ENCODE measurements at regions not wholly inside any gene's neighbourhood (a gene's known extent, or its start where the extent isn't known, plus 50 kb on each side); places are given as distances from the start of the nearest gene placed in this dataset.

GRCh38 chr15:39302936-39303335, 277.9 kb upstream of the THBS1 start (continued):
- TF ChIP-seq, protein P1, sequence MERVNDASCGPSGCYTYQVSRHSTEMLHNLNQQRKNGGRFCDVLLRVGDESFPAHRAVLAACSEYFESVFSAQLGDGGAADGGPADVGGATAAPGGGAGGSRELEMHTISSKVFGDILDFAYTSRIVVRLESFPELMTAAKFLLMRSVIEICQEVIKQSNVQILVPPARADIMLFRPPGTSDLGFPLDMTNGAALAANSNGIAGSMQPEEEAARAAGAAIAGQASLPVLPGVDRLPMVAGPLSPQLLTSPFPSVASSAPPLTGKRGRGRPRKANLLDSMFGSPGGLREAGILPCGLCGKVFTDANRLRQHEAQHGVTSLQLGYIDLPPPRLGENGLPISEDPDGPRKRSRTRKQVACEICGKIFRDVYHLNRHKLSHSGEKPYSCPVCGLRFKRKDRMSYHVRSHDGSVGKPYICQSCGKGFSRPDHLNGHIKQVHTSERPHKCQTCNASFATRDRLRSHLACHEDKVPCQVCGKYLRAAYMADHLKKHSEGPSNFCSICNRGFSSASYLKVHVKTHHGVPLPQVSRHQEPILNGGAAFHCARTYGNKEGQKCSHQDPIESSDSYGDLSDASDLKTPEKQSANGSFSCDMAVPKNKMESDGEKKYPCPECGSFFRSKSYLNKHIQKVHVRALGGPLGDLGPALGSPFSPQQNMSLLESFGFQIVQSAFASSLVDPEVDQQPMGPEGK (CRISPR knock-in tag; IDR thresholded peaks at IDR 0.05; ENCODE audit: borderline replicate concordance) = no peak
- no peak for TF ChIP-seq ZC3H10 (CRISPR knock-in tag; IDR thresholded peaks at IDR 0.05)
- TF ChIP-seq ZNF8 (CRISPR knock-in tag; IDR thresholded peaks at IDR 0.05) = no peak
- TF ChIP-seq TCF4 (CRISPR knock-in tag; IDR thresholded peaks at IDR 0.05; ENCODE audit: borderline replicate concordance) = no peak

DNA sequence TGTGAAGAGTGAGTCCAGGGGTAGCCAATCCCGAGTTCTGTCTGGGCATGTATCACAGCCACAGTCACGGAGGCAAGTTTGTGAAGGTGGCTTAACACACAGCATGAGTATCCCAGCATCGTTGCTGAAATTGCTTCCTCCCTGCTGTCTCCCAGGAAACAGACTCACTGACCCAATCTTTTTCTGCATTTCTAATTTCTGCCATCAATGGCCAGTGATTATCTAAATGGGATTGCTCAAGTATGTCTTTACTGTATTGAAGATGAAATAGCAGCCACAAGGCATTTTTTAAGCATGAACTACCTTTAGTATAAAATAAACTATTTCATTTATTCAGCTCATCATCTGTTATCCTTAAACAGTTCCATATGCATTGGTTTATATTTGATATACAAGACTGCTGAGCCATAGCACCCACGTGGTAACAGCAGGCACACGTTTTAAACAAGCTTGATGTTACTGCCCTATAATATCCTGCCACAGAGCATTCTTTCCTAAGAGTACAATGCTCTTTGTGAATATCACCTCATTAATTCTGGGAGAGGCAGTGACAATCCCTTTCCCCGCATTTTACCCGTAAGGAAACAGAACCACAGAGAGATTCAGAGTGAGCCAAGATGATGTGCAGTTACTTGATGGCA, 276.6 kb upstream of the THBS1 start:
- peak; percentile 86 for ATAC-seq
- TF ChIP-seq ISL1 (CRISPR knock-in tag; IDR thresholded peaks at IDR 0.05) = no peak
- no peak for TF ChIP-seq ZNF70 (CRISPR knock-in tag; IDR thresholded peaks at IDR 0.05)
- no peak for TF ChIP-seq OSR1 (CRISPR knock-in tag; IDR thresholded peaks at IDR 0.05)
- TF ChIP-seq, protein P2, sequence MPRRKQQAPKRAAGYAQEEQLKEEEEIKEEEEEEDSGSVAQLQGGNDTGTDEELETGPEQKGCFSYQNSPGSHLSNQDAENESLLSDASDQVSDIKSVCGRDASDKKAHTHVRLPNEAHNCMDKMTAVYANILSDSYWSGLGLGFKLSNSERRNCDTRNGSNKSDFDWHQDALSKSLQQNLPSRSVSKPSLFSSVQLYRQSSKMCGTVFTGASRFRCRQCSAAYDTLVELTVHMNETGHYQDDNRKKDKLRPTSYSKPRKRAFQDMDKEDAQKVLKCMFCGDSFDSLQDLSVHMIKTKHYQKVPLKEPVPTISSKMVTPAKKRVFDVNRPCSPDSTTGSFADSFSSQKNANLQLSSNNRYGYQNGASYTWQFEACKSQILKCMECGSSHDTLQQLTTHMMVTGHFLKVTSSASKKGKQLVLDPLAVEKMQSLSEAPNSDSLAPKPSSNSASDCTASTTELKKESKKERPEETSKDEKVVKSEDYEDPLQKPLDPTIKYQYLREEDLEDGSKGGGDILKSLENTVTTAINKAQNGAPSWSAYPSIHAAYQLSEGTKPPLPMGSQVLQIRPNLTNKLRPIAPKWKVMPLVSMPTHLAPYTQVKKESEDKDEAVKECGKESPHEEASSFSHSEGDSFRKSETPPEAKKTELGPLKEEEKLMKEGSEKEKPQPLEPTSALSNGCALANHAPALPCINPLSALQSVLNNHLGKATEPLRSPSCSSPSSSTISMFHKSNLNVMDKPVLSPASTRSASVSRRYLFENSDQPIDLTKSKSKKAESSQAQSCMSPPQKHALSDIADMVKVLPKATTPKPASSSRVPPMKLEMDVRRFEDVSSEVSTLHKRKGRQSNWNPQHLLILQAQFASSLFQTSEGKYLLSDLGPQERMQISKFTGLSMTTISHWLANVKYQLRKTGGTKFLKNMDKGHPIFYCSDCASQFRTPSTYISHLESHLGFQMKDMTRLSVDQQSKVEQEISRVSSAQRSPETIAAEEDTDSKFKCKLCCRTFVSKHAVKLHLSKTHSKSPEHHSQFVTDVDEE (CRISPR knock-in tag; IDR thresholded peaks at IDR 0.05) = no peak
- TF ChIP-seq ARNTL (CRISPR knock-in tag; IDR thresholded peaks at IDR 0.05; ENCODE audit: borderline replicate concordance, low read depth) = no peak
- no peak for TF ChIP-seq BACH2 (CRISPR knock-in tag; IDR thresholded peaks at IDR 0.05; ENCODE audit: borderline replicate concordance)
- no peak for TF ChIP-seq ESRRG (CRISPR knock-in tag; IDR thresholded peaks at IDR 0.05)
- no peak for TF ChIP-seq POU6F1 (CRISPR knock-in tag; IDR thresholded peaks at IDR 0.05; ENCODE audit: borderline replicate concordance, low read depth)
- no peak for TF ChIP-seq GLIS3 (CRISPR knock-in tag; IDR thresholded peaks at IDR 0.05)

DNA sequence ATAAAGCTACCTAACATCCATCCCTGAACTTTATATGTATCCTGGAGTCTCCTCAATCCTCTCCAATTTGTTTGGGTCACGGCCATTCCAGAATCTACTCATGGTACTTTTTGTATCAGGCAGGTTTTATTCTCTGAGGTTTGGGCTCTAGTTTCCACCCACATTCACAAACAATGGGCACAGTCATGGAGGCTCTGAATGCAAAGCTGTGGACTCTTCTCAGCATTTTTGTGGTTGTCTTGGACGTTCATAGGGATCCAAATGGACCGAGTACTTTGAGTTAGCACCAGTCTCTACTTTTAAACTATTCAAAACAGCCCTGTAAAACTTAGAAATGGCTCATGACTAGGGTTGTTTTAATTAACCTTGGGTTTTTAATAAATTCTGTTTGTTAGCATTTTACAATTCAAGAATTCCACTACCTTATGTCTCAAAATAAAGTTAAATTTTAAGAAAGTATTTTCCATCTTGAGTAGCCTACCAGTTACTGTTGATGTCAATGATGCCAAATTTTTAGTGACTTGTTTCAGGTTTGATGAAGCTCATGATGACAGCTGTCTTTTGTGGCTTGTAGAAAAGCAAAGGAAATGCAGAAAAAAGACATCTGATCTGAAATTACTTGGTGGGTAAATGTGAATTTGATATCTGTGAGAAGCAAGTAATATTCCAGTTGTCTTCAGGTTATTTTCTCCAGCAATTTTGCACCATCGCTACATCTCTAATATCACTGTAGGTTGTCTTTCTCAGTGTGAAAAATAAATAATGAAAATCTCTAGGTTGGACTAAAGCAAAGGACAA, 275.7 kb upstream of the THBS1 start:
- no peak for ATAC-seq
- TF ChIP-seq TCF4 (CRISPR knock-in tag; IDR thresholded peaks at IDR 0.05; ENCODE audit: borderline replicate concordance) = no peak
- no peak for TF ChIP-seq ZNF70 (CRISPR knock-in tag; IDR thresholded peaks at IDR 0.05)
- no peak for TF ChIP-seq SNAI2 (CRISPR knock-in tag; IDR thresholded peaks at IDR 0.05)
- TF ChIP-seq ARNTL (CRISPR knock-in tag; IDR thresholded peaks at IDR 0.05; ENCODE audit: borderline replicate concordance, low read depth) = no peak
- no peak for TF ChIP-seq POU6F1 (CRISPR knock-in tag; IDR thresholded peaks at IDR 0.05; ENCODE audit: borderline replicate concordance, low read depth)
- TF ChIP-seq, protein P3, sequence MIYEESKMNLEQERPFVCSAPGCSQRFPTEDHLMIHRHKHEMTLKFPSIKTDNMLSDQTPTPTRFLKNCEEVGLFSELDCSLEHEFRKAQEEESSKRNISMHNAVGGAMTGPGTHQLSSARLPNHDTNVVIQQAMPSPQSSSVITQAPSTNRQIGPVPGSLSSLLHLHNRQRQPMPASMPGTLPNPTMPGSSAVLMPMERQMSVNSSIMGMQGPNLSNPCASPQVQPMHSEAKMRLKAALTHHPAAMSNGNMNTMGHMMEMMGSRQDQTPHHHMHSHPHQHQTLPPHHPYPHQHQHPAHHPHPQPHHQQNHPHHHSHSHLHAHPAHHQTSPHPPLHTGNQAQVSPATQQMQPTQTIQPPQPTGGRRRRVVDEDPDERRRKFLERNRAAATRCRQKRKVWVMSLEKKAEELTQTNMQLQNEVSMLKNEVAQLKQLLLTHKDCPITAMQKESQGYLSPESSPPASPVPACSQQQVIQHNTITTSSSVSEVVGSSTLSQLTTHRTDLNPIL (CRISPR knock-in tag; IDR thresholded peaks at IDR 0.05; ENCODE audit: low read depth) = no peak
- TF ChIP-seq ZFP3 (CRISPR knock-in tag; IDR thresholded peaks at IDR 0.05) = no peak
- TF ChIP-seq ISL1 (CRISPR knock-in tag; IDR thresholded peaks at IDR 0.05) = no peak
- TF ChIP-seq ESRRG (CRISPR knock-in tag; IDR thresholded peaks at IDR 0.05) = no peak
- no peak for TF ChIP-seq GLIS3 (CRISPR knock-in tag; IDR thresholded peaks at IDR 0.05)
- no peak for TF ChIP-seq BACH2 (CRISPR knock-in tag; IDR thresholded peaks at IDR 0.05; ENCODE audit: borderline replicate concordance)
- no peak for TF ChIP-seq PPARA (CRISPR knock-in tag; IDR thresholded peaks at IDR 0.05; ENCODE audit: borderline replicate concordance)
- TF ChIP-seq ZFP30 (CRISPR knock-in tag; IDR thresholded peaks at IDR 0.05) = no peak
- TF ChIP-seq, protein P1 (CRISPR knock-in tag; IDR thresholded peaks at IDR 0.05; ENCODE audit: borderline replicate concordance) = no peak
- TF ChIP-seq ZNF8 (CRISPR knock-in tag; IDR thresholded peaks at IDR 0.05) = no peak
- no peak for TF ChIP-seq CSDC2 (CRISPR knock-in tag; IDR thresholded peaks at IDR 0.05)
- no peak for TF ChIP-seq OSR1 (CRISPR knock-in tag; IDR thresholded peaks at IDR 0.05)
